NCI-H524 (cell line): ENCODE measurements at regions not wholly inside any gene's neighbourhood (a gene's known extent, or its start where the extent isn't known, plus 50 kb on each side); places are given as distances from the start of the nearest gene placed in this dataset.
"Not testable (repeated sequence)": the region's sequence is repeated elsewhere in the genome, so short reads cannot be mapped to it uniquely, and the experiment has no call there.

Experiments used
- DNase-seq, 2 experiments: peaks; one replicate each; lab custom pipeline; 2025; lab: John Stamatoyannopoulos, UW

GRCh38 chr9:24342457-24342856 lies 203.2 kb downstream of the IZUMO3 start:
- DNase-seq = peak in 1 of 2 experiments; percentile 44

DNA sequence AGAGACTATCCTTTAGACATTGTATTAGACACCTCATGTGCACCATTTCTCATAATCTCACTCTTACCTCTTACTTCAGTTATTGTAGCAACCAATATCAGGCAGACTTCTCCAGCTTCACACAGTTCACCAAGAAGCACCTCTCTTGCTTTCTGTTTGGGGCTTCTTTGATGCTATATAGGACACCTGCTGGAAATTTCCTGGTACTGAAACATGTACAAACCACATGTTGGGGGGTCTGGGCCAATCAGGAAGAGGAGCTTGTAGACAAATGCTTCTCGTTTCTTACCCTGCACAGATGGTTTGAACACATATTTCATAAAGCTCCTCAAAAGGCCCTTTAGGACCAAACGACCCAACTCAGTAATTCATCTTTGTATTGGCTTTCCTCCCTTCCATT lies 212.1 kb downstream of the IZUMO3 start:
- peak in 1 of 2 experiments; percentile 21 for DNase-seq

DNA sequence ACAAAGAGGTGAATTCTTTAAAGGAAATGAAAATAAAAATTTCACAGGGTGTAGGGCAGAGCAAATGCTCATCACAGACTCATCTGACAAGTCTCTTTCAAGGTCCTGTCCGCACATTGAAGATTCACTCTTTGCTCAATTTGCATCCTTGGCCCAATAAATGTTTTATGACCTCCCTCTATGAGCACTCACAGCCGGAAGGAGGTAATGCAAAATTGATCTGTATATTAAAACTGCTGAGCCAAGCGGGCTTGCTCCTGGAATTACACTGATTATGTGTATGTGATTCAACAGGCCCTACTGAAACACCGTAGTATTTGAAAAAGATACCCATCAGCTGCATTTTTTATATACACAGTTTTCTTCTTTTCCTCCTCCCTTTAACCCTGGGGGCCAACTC lies 246.8 kb downstream of the IZUMO3 start:
- DNase-seq = no peak

DNA sequence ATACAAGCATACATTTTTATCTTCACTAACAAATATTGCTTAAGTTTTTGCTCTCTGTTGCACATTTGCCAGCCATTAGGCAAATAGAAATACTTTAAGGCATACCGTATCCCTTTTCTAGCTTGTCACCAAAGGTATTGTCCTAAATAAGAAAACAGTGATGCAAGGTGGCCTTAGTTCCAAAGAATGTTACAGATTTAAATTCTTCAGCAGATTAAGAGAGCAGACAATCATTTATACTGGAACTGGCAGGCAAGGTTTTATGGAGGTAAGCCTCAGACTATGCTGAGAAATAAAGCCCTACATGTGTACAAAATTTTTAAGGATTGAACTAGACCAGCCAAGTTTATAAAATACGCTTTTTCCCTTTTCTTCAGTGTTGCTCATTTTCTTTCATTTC lies 247.8 kb downstream of the IZUMO3 start:
- no peak for DNase-seq

DNA sequence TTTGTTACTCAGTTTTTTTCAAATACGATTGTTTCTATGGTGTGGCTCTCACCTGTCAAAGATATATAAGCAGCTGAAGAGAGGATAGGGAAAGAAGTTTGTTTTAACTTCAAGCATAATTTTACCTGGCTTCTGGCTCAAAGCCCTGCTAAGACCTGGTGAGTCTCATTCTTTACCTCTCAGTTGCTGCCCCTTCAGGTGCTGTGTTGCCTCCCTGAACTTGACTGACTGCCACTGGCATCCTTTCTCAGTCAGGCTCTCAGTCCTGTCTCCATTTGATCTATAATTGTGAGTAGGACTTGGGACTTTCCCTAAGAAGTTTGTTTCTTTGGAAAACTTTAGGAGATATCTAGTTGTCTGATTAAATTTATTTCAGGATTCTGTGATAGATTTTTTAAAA lies 249.6 kb downstream of the IZUMO3 start:
- DNase-seq = no peak

GRCh38 chr9:24293386-24293785 lies 252.3 kb downstream of the IZUMO3 start:
- no peak for DNase-seq

- no peak for DNase-seq
These were observed 258.9 kb downstream of the IZUMO3 start for GRCh38 chr9:24286761-24287160.

DNA sequence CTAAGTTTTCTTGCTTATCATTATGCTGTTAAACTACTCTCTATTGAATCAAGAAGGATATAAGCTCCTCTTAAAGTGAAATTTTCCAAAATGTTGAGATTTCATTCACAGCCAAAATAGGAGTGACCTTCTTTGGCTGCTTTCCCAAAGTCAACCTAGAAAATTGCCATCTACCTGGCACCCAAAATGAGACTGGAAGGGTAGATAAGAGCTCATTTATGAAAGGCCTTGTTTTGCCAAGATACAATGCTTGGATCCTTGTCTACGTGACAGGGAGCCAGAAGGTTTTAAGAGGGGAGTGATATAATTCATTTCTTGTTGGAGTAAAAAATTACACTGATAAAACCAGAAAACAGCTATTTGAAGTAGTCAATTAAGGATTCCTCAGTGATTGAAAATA lies 287.1 kb downstream of the IZUMO3 start:
- DNase-seq = no peak

- DNase-seq = peak; percentile 53 to 91
These were observed 288.0 kb downstream of the IZUMO3 start for GRCh38 chr9:24257726-24258125.

DNA sequence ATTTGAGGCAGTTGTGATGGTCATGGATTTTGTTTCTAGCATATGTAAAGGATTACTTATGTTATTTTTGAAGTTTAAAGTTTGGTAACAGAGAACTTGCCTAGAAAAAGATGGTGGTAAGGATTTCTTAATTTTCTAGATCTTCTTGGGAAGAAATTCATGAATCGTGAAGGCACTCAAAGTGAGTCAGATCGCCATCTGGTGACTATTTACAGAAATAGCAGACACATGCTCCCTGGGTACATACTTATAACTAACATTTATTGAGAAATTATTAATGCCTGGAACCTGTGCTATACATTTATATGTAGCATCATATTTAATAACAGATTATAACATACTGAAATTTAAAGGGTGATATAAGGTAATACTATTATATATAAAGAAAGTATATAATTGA lies 299.7 kb downstream of the IZUMO3 start:
- peak in 1 of 2 experiments; percentile 56 for DNase-seq

DNA sequence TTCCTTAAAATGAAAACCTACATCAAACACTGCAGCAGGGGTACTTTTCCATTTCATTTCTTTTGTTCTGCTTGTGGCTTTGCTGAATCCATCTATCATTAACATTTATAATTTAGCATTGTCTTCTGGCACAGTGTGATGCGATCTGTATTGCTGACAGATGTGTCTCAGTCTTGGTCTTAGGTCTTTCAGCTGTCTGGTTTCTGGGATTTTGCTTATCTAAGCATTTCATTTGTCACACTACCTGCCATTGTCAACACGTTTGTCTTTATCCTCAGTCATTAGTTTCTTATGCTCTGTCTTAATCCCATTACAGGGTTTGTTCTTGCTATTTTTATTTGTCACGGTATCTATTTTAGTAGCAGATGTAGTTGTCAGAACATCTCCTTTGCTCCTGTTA lies 303.1 kb downstream of the IZUMO3 start:
- peak in 1 of 2 experiments; percentile 24 for DNase-seq

DNA sequence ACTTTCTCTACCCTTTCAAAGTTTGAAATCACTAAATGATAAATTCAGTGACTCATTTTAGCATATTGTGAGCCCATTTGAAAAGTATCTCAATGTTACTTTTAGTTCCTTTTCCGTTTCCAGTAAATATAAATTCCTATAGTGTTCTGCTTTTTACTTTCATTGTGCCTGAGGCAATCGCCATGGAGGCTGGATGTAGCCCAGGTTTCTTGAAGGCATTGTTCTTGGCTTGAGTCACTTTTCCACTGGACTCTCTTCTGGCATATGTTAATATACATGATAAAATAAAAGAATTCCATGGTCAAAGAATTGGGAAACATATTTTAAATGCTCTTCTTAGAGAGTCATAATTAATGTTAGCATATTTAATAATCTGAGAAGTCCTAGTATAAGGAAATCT lies 327.0 kb downstream of the IZUMO3 start:
- DNase-seq = no peak

- no peak for DNase-seq
These were observed 335.1 kb downstream of the IZUMO3 start for GRCh38 chr9:24210641-24211040.

GRCh38 chr9:24189986-24190385 lies 355.7 kb downstream of the IZUMO3 start:
- no peak for DNase-seq

DNA sequence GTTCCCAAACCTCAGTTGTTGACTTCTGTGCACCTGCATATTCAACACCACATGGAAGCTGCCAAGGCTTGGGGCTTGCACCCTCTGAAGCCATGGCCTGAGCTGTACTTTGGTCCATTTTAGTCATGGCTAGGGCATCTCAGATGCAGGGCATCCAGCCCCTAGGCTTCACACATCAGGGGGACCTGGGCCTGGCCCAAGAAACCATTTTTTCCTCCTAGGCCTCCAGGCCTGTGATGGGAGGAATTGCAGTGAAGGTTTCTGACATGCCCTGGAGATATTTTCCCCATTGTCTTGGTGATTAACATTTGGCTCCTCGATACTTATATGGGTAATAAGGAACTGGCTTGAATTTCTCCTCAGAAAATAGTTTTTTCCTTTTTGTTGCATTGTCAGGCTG lies 354.5 kb upstream of the ELAVL2 start:
- not testable (repeated sequence) for DNase-seq

- DNase-seq = no peak
These were observed 318.8 kb upstream of the ELAVL2 start for GRCh38 chr9:24144796-24145195.

DNA sequence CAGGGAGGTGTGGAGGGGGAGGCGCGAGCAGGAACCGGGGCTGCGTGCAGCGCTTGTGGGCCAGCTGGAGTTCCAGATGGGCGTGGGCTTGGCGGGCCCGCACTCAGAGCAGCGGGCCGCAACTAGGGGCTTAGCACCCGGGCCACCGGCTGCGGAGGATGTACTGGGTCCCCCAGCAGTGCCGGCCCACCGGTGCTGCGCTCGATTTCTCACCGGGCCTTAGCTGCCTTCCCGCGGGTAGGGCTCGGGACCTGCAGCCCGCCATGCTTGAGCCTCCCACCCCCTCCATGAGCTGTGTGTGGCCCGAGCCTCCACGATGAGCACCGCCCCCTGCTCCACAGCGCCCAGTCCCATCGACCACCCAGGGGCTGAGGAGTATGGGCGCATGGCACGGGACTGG lies 309.0 kb upstream of the ELAVL2 start:
- DNase-seq = not testable (repeated sequence)

- DNase-seq = no peak
These were observed 306.2 kb upstream of the ELAVL2 start for GRCh38 chr9:24132244-24132643.

GRCh38 chr9:24127519-24127918 lies 301.5 kb upstream of the ELAVL2 start:
- DNase-seq = no peak

- DNase-seq = no peak
These were observed 292.1 kb upstream of the ELAVL2 start for GRCh38 chr9:24118190-24118589.

- no peak for DNase-seq
These were observed 270.7 kb upstream of the ELAVL2 start for GRCh38 chr9:24096756-24097155.

- DNase-seq = no peak
These were observed 269.2 kb upstream of the ELAVL2 start for GRCh38 chr9:24095246-24095645.

GRCh38 chr9:24090566-24090965 lies 264.5 kb upstream of the ELAVL2 start:
- DNase-seq = peak in 1 of 2 experiments; percentile 40

- no peak for DNase-seq
These were observed 247.6 kb upstream of the ELAVL2 start for GRCh38 chr9:24073666-24074065.

DNA sequence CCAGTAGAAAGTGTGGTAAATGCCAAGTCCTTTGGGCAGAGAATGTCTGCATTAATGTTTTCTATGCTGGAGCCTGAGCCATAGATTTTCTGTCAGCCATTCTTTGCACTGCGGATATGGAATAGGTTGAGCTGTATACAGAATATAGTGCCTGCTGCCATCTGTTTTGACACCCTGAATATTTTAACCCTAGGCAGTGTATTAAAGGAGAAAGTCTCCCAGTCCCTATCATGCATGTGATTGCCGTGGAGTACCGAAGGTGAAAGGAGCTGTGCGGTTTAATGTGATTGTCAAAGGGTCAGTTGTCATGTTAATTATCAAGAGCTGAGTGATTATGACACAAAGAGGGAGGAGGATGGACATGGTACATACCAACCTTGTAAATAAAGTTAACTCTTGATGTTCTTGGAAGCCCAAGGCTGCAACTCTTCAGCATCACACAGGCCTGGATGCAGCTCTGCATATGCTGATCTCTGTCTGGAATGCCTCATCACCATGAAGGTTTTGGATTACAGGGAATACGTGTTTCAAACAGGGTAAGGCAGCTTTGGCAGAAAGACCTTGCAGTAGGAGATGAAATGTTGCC lies 247.1 kb upstream of the ELAVL2 start:
- DNase-seq = no peak
